ENCODE measurements at regions not wholly inside any gene's neighbourhood (a gene's known extent, or its start where the extent isn't known, plus 50 kb on each side); places are given as distances from the start of the nearest gene placed in this dataset.

- H3K4me3 ChIP-seq (ENCODE audit: low read depth, low read length) = no peak overlapping the region
These were observed 159.6 kb upstream of the RBPJ start for GRCh38 chr4:26161030-26161824.

GRCh38 chr4:26162101-26162500, 158.7 kb upstream of the RBPJ start:
- no peak overlapping the region for H3K4me3 ChIP-seq (ENCODE audit: low read depth, low read length)
- TF ChIP-seq, protein P1, sequence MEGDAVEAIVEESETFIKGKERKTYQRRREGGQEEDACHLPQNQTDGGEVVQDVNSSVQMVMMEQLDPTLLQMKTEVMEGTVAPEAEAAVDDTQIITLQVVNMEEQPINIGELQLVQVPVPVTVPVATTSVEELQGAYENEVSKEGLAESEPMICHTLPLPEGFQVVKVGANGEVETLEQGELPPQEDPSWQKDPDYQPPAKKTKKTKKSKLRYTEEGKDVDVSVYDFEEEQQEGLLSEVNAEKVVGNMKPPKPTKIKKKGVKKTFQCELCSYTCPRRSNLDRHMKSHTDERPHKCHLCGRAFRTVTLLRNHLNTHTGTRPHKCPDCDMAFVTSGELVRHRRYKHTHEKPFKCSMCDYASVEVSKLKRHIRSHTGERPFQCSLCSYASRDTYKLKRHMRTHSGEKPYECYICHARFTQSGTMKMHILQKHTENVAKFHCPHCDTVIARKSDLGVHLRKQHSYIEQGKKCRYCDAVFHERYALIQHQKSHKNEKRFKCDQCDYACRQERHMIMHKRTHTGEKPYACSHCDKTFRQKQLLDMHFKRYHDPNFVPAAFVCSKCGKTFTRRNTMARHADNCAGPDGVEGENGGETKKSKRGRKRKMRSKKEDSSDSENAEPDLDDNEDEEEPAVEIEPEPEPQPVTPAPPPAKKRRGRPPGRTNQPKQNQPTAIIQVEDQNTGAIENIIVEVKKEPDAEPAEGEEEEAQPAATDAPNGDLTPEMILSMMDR (IDR thresholded peaks at IDR 0.05; ENCODE audit: low read depth, low read length) = no peak

More at GRCh38 chr4:26161030-26161824, 159.6 kb upstream of the RBPJ start:
- TF ChIP-seq, protein P1 (IDR thresholded peaks at IDR 0.05; ENCODE audit: low read depth, low read length) = peak; percentile 39; the same call in 1 of the 2 replicates

DNA sequence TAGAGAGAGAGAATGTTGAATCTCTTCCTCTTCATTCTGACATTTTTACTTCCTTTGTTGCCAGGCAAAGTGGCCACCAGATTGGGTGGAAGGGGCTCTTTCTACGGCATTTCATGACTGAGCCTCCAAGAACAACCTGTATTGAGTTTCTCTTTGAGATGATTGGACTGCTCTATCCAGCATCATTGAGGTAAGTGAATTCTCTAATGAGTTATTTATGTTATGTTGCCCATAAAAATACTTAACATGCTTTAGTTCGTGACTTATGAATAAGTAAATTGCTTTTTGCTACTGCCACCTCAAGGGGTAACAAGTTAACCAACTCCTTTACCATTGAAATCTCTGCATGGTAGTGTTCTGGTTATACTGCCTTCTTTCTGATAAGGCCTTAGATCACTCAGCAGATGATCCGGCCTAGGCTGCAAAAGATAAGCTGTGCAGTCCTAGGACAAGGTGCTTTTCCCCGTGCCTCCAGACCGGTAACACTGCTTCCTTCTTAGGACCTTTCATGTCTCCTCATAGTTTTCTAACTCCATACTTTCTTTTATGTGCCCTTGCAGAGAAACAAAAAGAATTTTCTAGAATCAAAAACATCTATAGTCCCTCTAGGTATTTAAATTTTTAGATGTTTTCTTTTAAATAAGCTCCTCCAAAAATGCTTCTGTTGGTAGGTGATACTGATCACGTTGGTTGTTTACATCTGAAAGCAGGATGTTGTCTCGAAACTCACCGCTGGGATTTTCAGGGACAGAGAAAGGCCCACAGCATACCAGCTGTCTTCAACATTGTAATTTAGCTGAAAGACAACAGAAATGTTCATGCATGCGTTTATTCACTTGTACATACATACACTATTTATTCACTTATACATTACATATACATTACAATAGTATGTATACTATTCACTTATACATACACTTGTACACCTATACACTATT, 157.1 kb upstream of the RBPJ start:
- TF ChIP-seq, protein P1 (IDR thresholded peaks at IDR 0.05; ENCODE audit: low read depth, low read length) = no peak
- H3K4me3 ChIP-seq (ENCODE audit: low read depth, low read length) = no peak overlapping the region

DNA sequence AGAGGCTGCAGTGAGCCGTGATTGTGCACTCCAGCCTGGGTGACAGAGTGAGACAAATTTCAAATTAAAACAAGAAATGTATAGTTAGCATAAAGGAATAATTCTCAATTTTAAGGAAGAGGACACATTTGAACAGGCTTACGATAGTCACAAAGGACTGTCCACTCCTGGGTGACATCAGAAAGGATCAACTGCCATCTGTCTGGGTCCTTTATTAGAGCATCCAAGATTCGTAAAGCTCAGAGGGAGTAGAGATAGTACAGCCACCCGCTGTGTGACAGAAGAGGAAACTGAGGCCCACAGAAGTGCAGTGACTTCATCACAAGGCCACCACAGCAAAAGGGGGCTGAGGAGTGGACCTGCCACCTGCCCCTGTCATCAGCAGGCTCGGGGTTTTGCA, 149.3 kb upstream of the RBPJ start:
- TF ChIP-seq, protein P1 (IDR thresholded peaks at IDR 0.05; ENCODE audit: low read depth, low read length) = no peak
- H3K4me3 ChIP-seq (ENCODE audit: low read depth, low read length) = no peak overlapping the region

DNA sequence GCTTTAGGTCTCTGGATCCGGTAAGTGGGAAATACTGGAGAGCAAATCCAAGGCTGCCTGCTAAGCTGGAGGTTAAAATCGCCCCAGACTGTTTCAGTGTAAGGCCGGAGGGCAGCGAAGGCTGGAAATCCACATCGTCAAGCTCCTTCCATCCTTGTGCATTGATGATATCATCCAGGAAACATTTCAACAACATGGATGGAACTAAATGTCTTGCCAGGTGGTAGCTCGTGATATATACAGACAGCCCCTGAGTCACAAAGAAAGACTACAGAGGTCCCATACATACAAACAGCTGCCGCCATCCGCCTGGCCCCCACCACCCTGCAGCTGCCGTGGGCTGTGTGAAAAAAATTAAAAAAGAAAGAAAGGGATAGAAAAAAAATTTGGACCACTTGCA, 148.9 kb upstream of the RBPJ start:
- H3K4me3 ChIP-seq (ENCODE audit: low read depth, low read length) = no peak overlapping the region
- TF ChIP-seq, protein P1 (IDR thresholded peaks at IDR 0.05; ENCODE audit: low read depth, low read length) = no peak

- TF ChIP-seq, protein P1 (IDR thresholded peaks at IDR 0.05; ENCODE audit: low read depth, low read length) = no peak
- no peak overlapping the region for H3K4me3 ChIP-seq (ENCODE audit: low read depth, low read length)
These were observed 147.2 kb upstream of the RBPJ start for GRCh38 chr4:26173619-26174018.

Data from WI38 (cell line).